Suprapubic skin (tissue), 4 donors: ENCODE measurements at regions not wholly inside any gene's neighbourhood (a gene's known extent, or its start where the extent isn't known, plus 50 kb on each side); places are given as distances from the start of the nearest gene placed in this dataset.

Experiments used
- DNase-seq, 2 donors: peaks; one replicate each; pipeline ENCODE4 v3.0.0-alpha.2; 2019; ENCODE audit warnings: low spot score in 2 of 2
- H3K27ac ChIP-seq: fragments of 200-600 bp; sonication (generic); one replicate; pipeline ENCODE4 v1.5.1; 2019
- H3K27me3 ChIP-seq: fragments of 200-600 bp; sonication (generic); one replicate; pipeline ENCODE4 v1.5.1; 2019
- H3K36me3 ChIP-seq: fragments of 200-600 bp; sonication (generic); one replicate; pipeline ENCODE4 v1.5.1; 2019
- H3K4me1 ChIP-seq: fragments of 200-600 bp; sonication (generic); one replicate; pipeline ENCODE4 v1.5.1; 2019
- H3K4me3 ChIP-seq: fragments of 200-600 bp; sonication (generic); one replicate; pipeline ENCODE4 v1.5.1; 2019; ENCODE audit warnings: mild to moderate bottlenecking
- H3K9me3 ChIP-seq: fragments of 200-600 bp; sonication (generic); one replicate; pipeline ENCODE4 v1.5.1; 2019
- CTCF ChIP-seq, 2 donors: fragments of 200-600 bp in 1 of 2; fragments of 450-650 bp in 1 of 2; sonication (generic) in 1 of 2; IDR thresholded peaks; one replicate each; pipeline ENCODE4 v1.5.1; 2016 to 2019; ENCODE audit warnings: antibody characterized with exemption in 2 of 2, mild to moderate bottlenecking in 1 of 2, moderate library complexity in 1 of 2
- EP300 ChIP-seq: sonication (generic); formaldehyde crosslinking; IDR thresholded peaks from one replicate; pipeline ENCODE4 v1.6.1; 2017; ENCODE audit warnings: antibody characterized with exemption
- POLR2A ChIP-seq, 2 donors: fragments of 450-650 bp; IDR thresholded peaks; one replicate each; pipeline ENCODE4 v1.6.1; 2017; ENCODE audit warnings: antibody characterized with exemption in 2 of 2, mild to moderate bottlenecking in 2 of 2, moderate library complexity in 2 of 2
- POLR2AphosphoS5 ChIP-seq, 3 donors: sonication (generic); formaldehyde crosslinking; IDR thresholded peaks; one replicate each; pipeline ENCODE4 v1.6.1; 2017; ENCODE audit warnings: antibody characterized with exemption in 3 of 3
- WGBS: methylation state at CpG from one replicate; pipeline ENCODE4 v1.1.5; 2018; 5-methylcytosine and 5-hydroxymethylcytosine counted together

GRCh38 chr15:91605576-91605975, 247.9 kb upstream of the SLCO3A1 start:
- Histone ChIP-seq H3K36me3 (no peaks in the 10 kb centered on the region), H3K4me1 (no peaks in the 10 kb centered on the region), H3K9me3 (no peaks in the 10 kb centered on the region), H3K27me3 (peaks cover 15% of the 10 kb centered on the region), H3K4me3 (no peak overlapping the region), H3K27ac (no peak overlapping the region)
- TF ChIP-seq CTCF (IDR thresholded peaks at IDR 0.05) (no peak), POLR2A (IDR thresholded peaks at IDR 0.05) (no peak), EP300 (no peak), POLR2AphosphoS5 (IDR thresholded peaks at IDR 0.05) (no peak)
- WGBS, result 45% methylated on average over 2 of the region's 2 CpGs
- no peak for DNase-seq

- WGBS, result 58% methylated on average over 8 of the region's 8 CpGs
- Histone ChIP-seq H3K4me1 (no peaks in the 10 kb centered on the region), H3K27ac (no peak overlapping the region), H3K36me3 (no peaks in the 10 kb centered on the region), H3K27me3 (peaks cover 6% of the 10 kb centered on the region), H3K9me3 (no peaks in the 10 kb centered on the region), H3K4me3 (no peak overlapping the region)
- DNase-seq, result no peak
- TF ChIP-seq POLR2AphosphoS5 (IDR thresholded peaks at IDR 0.05) (no peak), POLR2A (IDR thresholded peaks at IDR 0.05) (no peak), CTCF (IDR thresholded peaks at IDR 0.05) (no peak), EP300 (no peak)
Observed at GRCh38 chr15:91609231-91609630, 244.3 kb upstream of the SLCO3A1 start.

- 64% methylated on average over 12 of the region's 12 CpGs for WGBS
- TF ChIP-seq POLR2AphosphoS5 (IDR thresholded peaks at IDR 0.05) (no peak), EP300 (no peak)
- H3K9me3 ChIP-seq, result no peaks in the 10 kb centered on the region
Observed at GRCh38 chr15:91609966-91610365, 243.5 kb upstream of the SLCO3A1 start.

GRCh38 chr15:91611561-91612323, 241.8 kb upstream of the SLCO3A1 start:
- H3K4me3 ChIP-seq, result no peak overlapping the region
- H3K27me3 ChIP-seq, result no peaks in the 10 kb centered on the region
- no peaks in the 10 kb centered on the region for H3K36me3 ChIP-seq
- no peak for DNase-seq
- no peaks in the 10 kb centered on the region for H3K4me1 ChIP-seq
- no peak for TF ChIP-seq POLR2A (IDR thresholded peaks at IDR 0.05)
- no peak for TF ChIP-seq POLR2AphosphoS5 (IDR thresholded peaks at IDR 0.05)
- TF ChIP-seq CTCF (IDR thresholded peaks at IDR 0.05), result no peak
- TF ChIP-seq EP300, result no peak
- no peaks in the 10 kb centered on the region for H3K9me3 ChIP-seq
- no peak overlapping the region for H3K27ac ChIP-seq
- 58% methylated on average over 10 of the region's 10 CpGs for WGBS

More at GRCh38 chr15:91609966-91610365, 243.5 kb upstream of the SLCO3A1 start:
- H3K4me1 ChIP-seq, result no peaks in the 10 kb centered on the region
- no peak overlapping the region for H3K4me3 ChIP-seq
- H3K36me3 ChIP-seq, result no peaks in the 10 kb centered on the region
- no peak for DNase-seq
- peaks cover 3% of the 10 kb centered on the region for H3K27me3 ChIP-seq
- H3K27ac ChIP-seq, result no peak overlapping the region

- Histone ChIP-seq H3K27ac (no peak overlapping the region), H3K9me3 (no peaks in the 10 kb centered on the region), H3K27me3 (peaks cover 15% of the 10 kb centered on the region), H3K4me1 (no peaks in the 10 kb centered on the region), H3K36me3 (no peaks in the 10 kb centered on the region), H3K4me3 (no peak overlapping the region)
- WGBS, result 43% methylated on average over 4 of the region's 4 CpGs
- TF ChIP-seq EP300 (no peak), CTCF (IDR thresholded peaks at IDR 0.05) (no peak), POLR2AphosphoS5 (IDR thresholded peaks at IDR 0.05) (no peak), POLR2A (IDR thresholded peaks at IDR 0.05) (no peak)
- DNase-seq, result no peak
Observed at GRCh38 chr15:91620229-91620628, 233.3 kb upstream of the SLCO3A1 start.
